BE2C (cell line): ENCODE measurements at regions not wholly inside any gene's neighbourhood (a gene's known extent, or its start where the extent isn't known, plus 50 kb on each side); places are given as distances from the start of the nearest gene placed in this dataset.

Experiments used
- DNase-seq: peaks from one replicate; pipeline ENCODE4 v3.0.0-alpha.2; 2020
- H3K27me3 ChIP-seq: fragments of 250-450 bp; sonication (Bioruptor Pico); 2 replicates; pipeline ENCODE4 v1.5.1; 2020; ENCODE audit warnings: mild to moderate bottlenecking
- H3K36me3 ChIP-seq: fragments of 250-450 bp; sonication (Bioruptor Pico); 2 replicates; pipeline ENCODE4 v1.5.1; 2020; ENCODE audit warnings: mild to moderate bottlenecking
- H3K4me1 ChIP-seq: fragments of 250-450 bp; sonication (Bioruptor Pico); 2 replicates; pipeline ENCODE4 v1.5.1; 2020
- H3K4me3 ChIP-seq: 2 replicates; pipeline ENCODE4 v1.5.1; 2011; ENCODE audit warnings: low read depth, low read length
- H3K9me3 ChIP-seq: fragments of 250-450 bp; sonication (Bioruptor Pico); 2 replicates; pipeline ENCODE4 v1.5.1; 2020
- TF ChIP-seq, protein P1 (sequence below): IDR thresholded peaks from 2 replicates; pipeline ENCODE4 v1.5.1; 2012; ENCODE audit warnings: mild to moderate bottlenecking, low read depth, low read length

GRCh38 chr3:83633758-83634157 lies 1325.0 kb upstream of the CADM2 start:
- H3K27me3 ChIP-seq = no peaks in the 10 kb centered on the region
- TF ChIP-seq, protein P1, sequence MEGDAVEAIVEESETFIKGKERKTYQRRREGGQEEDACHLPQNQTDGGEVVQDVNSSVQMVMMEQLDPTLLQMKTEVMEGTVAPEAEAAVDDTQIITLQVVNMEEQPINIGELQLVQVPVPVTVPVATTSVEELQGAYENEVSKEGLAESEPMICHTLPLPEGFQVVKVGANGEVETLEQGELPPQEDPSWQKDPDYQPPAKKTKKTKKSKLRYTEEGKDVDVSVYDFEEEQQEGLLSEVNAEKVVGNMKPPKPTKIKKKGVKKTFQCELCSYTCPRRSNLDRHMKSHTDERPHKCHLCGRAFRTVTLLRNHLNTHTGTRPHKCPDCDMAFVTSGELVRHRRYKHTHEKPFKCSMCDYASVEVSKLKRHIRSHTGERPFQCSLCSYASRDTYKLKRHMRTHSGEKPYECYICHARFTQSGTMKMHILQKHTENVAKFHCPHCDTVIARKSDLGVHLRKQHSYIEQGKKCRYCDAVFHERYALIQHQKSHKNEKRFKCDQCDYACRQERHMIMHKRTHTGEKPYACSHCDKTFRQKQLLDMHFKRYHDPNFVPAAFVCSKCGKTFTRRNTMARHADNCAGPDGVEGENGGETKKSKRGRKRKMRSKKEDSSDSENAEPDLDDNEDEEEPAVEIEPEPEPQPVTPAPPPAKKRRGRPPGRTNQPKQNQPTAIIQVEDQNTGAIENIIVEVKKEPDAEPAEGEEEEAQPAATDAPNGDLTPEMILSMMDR = no peak
- H3K4me1 ChIP-seq = no peaks in the 10 kb centered on the region
- no peaks in the 10 kb centered on the region for H3K36me3 ChIP-seq
- H3K4me3 ChIP-seq = no peak overlapping the region
- no peaks in the 10 kb centered on the region for H3K9me3 ChIP-seq
- DNase-seq = no peak

GRCh38 chr3:83649692-83650091 lies 1309.1 kb upstream of the CADM2 start:
- TF ChIP-seq, protein P1 = no peak
- Histone ChIP-seq H3K4me1 (no peaks in the 10 kb centered on the region), H3K4me3 (no peak overlapping the region), H3K9me3 (no peaks in the 10 kb centered on the region), H3K27me3 (no peaks in the 10 kb centered on the region), H3K36me3 (no peaks in the 10 kb centered on the region)
- DNase-seq = no peak

- Histone ChIP-seq H3K9me3 (no peaks in the 10 kb centered on the region), H3K27me3 (no peaks in the 10 kb centered on the region; the same call in 1 of the 2 replicates), H3K4me1 (no peaks in the 10 kb centered on the region), H3K4me3 (no peak overlapping the region), H3K36me3 (no peaks in the 10 kb centered on the region)
- TF ChIP-seq, protein P1 = no peak
- DNase-seq = no peak
Measured at GRCh38 chr3:83655083-83655482, 1303.7 kb upstream of the CADM2 start.

- Histone ChIP-seq H3K36me3 (no peaks in the 10 kb centered on the region), H3K4me1 (no peaks in the 10 kb centered on the region), H3K27me3 (no peaks in the 10 kb centered on the region; the same call in 1 of the 2 replicates), H3K4me3 (no peak overlapping the region), H3K9me3 (no peaks in the 10 kb centered on the region)
- TF ChIP-seq, protein P1 = no peak
- DNase-seq = no peak
Measured at GRCh38 chr3:83662381-83662960, 1296.3 kb upstream of the CADM2 start.

GRCh38 chr3:83670416-83670815 lies 1288.4 kb upstream of the CADM2 start:
- Histone ChIP-seq H3K4me3 (no peak overlapping the region), H3K36me3 (no peaks in the 10 kb centered on the region), H3K27me3 (no peaks in the 10 kb centered on the region), H3K9me3 (no peaks in the 10 kb centered on the region), H3K4me1 (no peaks in the 10 kb centered on the region)
- TF ChIP-seq, protein P1 = no peak
- no peak for DNase-seq

DNA sequence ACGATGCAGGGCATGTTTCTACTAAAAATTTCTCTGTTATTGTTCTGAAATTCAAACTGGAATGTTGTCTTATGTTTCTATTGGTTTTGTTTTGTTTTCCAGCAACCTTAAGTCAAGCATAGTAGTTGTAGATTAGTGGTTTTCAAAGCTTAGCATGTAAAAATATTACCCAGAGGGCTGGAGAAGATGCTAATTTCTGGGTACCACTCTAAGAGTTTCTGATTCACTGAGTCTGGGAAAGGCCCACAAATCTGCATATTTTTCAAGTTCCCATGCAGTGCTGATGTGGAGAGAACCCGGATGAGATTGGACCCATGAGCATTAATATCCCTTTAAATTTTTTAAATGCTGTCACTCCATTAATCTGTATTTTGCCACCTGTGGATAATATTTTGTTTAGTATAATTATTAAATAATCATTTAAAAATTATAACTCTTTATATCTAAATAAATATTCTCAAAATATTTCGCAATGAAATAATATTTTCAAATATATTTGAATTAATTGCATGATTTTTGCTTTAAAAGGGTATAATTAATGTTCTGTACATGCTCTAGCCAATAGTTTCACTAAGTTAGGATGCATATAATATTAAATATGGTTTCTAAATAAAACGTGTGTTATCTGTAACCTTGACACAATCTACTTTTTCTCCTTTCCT lies 1274.7 kb upstream of the CADM2 start:
- no peaks in the 10 kb centered on the region for H3K9me3 ChIP-seq
- H3K4me1 ChIP-seq = no peaks in the 10 kb centered on the region
- H3K4me3 ChIP-seq = no peak overlapping the region
- TF ChIP-seq, protein P1 = no peak
- H3K36me3 ChIP-seq = no peaks in the 10 kb centered on the region
- DNase-seq = no peak
- H3K27me3 ChIP-seq = no peaks in the 10 kb centered on the region
